DOHH2 (cell line): ENCODE measurements at regions not wholly inside any gene's neighbourhood (a gene's known extent, or its start where the extent isn't known, plus 50 kb on each side); places are given as distances from the start of the nearest gene placed in this dataset.

ENCODE experiments used
- H3F3A ChIP-seq: fragments of 200-600 bp; sonication (generic), shearing (Covaris generic); 2 replicates; pipeline ENCODE4 v1.6.0; 2016; ENCODE audit warnings: antibody characterized with exemption, mild to moderate bottlenecking; ENCODE audit not compliant: control insufficient read depth, insufficient read depth
- H3K27ac ChIP-seq: fragments of 200-600 bp; sonication (generic); 2 replicates; pipeline ENCODE4 v1.5.1; 2014; ENCODE audit warnings: low read depth, mild to moderate bottlenecking, low read length, moderate library complexity
- H3K27me3 ChIP-seq: fragments of 200-600 bp; sonication (generic); 2 replicates; pipeline ENCODE4 v1.6.1; 2014; ENCODE audit warnings: mild to moderate bottlenecking, low read length, mixed read lengths; ENCODE audit not compliant: control insufficient read depth
- H3K36me3 ChIP-seq: fragments of 200-600 bp; sonication (generic); 2 replicates; pipeline ENCODE4 v1.6.1; 2014; ENCODE audit warnings: mild to moderate bottlenecking, low read length, moderate library complexity, mixed read lengths; ENCODE audit not compliant: control insufficient read depth
- H3K4me1 ChIP-seq: fragments of 200-600 bp; sonication (generic); 2 replicates; pipeline ENCODE4 v1.6.1; 2014; ENCODE audit warnings: mild to moderate bottlenecking, low read length, mixed read lengths; ENCODE audit not compliant: control insufficient read depth
- H3K4me2 ChIP-seq: fragments of 200-600 bp; sonication (generic); 2 replicates; pipeline ENCODE4 v1.6.0; 2014; ENCODE audit warnings: mild to moderate bottlenecking, low read length, moderate library complexity
- H3K4me3 ChIP-seq: fragments of 200-600 bp; sonication (generic); 2 replicates; pipeline ENCODE4 v1.5.1; 2014; ENCODE audit warnings: mild to moderate bottlenecking, low read length, mixed read lengths
- H3K79me2 ChIP-seq: fragments of 200-600 bp; sonication (generic); 2 replicates; pipeline ENCODE4 v1.6.1; 2014; ENCODE audit warnings: mild to moderate bottlenecking, low read length, mixed read lengths; ENCODE audit not compliant: control insufficient read depth
- H3K9me2 ChIP-seq: fragments of 200-600 bp; sonication (generic); replicated peaks from 2 replicates; pipeline ENCODE4 v1.6.1; 2014; ENCODE audit warnings: mild to moderate bottlenecking, low read length, mixed read lengths; ENCODE audit not compliant: control insufficient read depth
- H3K9me3 ChIP-seq: fragments of 200-600 bp; sonication (generic); 2 replicates; pipeline ENCODE4 v1.6.1; 2014; ENCODE audit warnings: antibody characterized with exemption, low read length, mixed read lengths; ENCODE audit not compliant: control insufficient read depth, insufficient read depth
- H4K20me1 ChIP-seq: fragments of 200-600 bp; sonication (generic); 2 replicates; pipeline ENCODE4 v1.6.0; 2014; ENCODE audit warnings: low read depth, mild to moderate bottlenecking, antibody characterized with exemption, low read length, moderate library complexity; ENCODE audit not compliant: control insufficient read depth, insufficient read depth
- CTCF ChIP-seq: fragments of 200-600 bp; sonication (generic); IDR thresholded peaks from one replicate; pipeline ENCODE4 v1.5.1; 2014; ENCODE audit warnings: antibody characterized with exemption, mild to moderate bottlenecking, low read depth, low read length; ENCODE audit not compliant: poor library complexity, severe bottlenecking
- EZH2phosphoT487 ChIP-seq: fragments of 200-600 bp; sonication (generic); IDR thresholded peaks from 2 replicates; pipeline ENCODE4 v1.6.1; 2017; ENCODE audit warnings: borderline replicate concordance, mild to moderate bottlenecking, antibody characterized with exemption, low read length, moderate library complexity, mixed read lengths

- H3K9me2 ChIP-seq, result no peaks in the 10 kb centered on the region
- no peaks in the 10 kb centered on the region for H4K20me1 ChIP-seq
- no peaks in the 10 kb centered on the region for H3K79me2 ChIP-seq
- no peak overlapping the region for H3K27ac ChIP-seq
- no peak overlapping the region for H3K4me3 ChIP-seq
- no peaks in the 10 kb centered on the region for H3F3A ChIP-seq
- TF ChIP-seq CTCF, result no peak
- TF ChIP-seq EZH2phosphoT487, result no peak
- no peaks in the 10 kb centered on the region for H3K27me3 ChIP-seq
- no peaks in the 10 kb centered on the region for H3K4me1 ChIP-seq
- no peaks in the 10 kb centered on the region for H3K9me3 ChIP-seq
- H3K4me2 ChIP-seq, result no peak overlapping the region
- H3K36me3 ChIP-seq, result no peaks in the 10 kb centered on the region
Observed at GRCh38 chr17:15036238-15036637, 228.9 kb downstream of the PMP22 start.

- Histone ChIP-seq H4K20me1 (no peaks in the 10 kb centered on the region), H3K9me2 (no peaks in the 10 kb centered on the region), H3K27ac (no peak overlapping the region), H3K79me2 (no peaks in the 10 kb centered on the region), H3K9me3 (no peaks in the 10 kb centered on the region), H3K4me2 (no peak overlapping the region), H3K36me3 (no peaks in the 10 kb centered on the region), H3K4me1 (no peaks in the 10 kb centered on the region), H3K27me3 (no peaks in the 10 kb centered on the region), H3K4me3 (no peak overlapping the region), H3F3A (no peaks in the 10 kb centered on the region)
- TF ChIP-seq EZH2phosphoT487, result no peak
Observed at GRCh38 chr17:15031975-15032374, 233.2 kb downstream of the PMP22 start.

- no peaks in the 10 kb centered on the region for H3K36me3 ChIP-seq
- no peak overlapping the region for H3K4me3 ChIP-seq
- H3K27me3 ChIP-seq, result no peaks in the 10 kb centered on the region
- H3K79me2 ChIP-seq, result no peaks in the 10 kb centered on the region
- H3K4me1 ChIP-seq, result no peaks in the 10 kb centered on the region
- H3K4me2 ChIP-seq, result no peak overlapping the region
- no peaks in the 10 kb centered on the region for H3K9me3 ChIP-seq
- no peaks in the 10 kb centered on the region for H3K9me2 ChIP-seq
- no peak overlapping the region for H3K27ac ChIP-seq
- H4K20me1 ChIP-seq, result no peaks in the 10 kb centered on the region
- no peaks in the 10 kb centered on the region for H3F3A ChIP-seq
- TF ChIP-seq CTCF (no peak), EZH2phosphoT487 (no peak)
Observed at GRCh38 chr17:15029469-15029868, 235.7 kb downstream of the PMP22 start.

GRCh38 chr17:15027853-15028252 is 237.3 kb downstream of the PMP22 start:
- Histone ChIP-seq H3F3A (no peaks in the 10 kb centered on the region), H3K9me2 (no peaks in the 10 kb centered on the region), H3K4me1 (no peaks in the 10 kb centered on the region), H3K4me3 (no peak overlapping the region), H3K36me3 (no peaks in the 10 kb centered on the region), H3K79me2 (no peaks in the 10 kb centered on the region), H3K27ac (no peak overlapping the region), H4K20me1 (no peaks in the 10 kb centered on the region), H3K27me3 (no peaks in the 10 kb centered on the region), H3K4me2 (no peak overlapping the region), H3K9me3 (no peaks in the 10 kb centered on the region)
- no peak for TF ChIP-seq EZH2phosphoT487
- TF ChIP-seq CTCF, result no peak
